Muscle layer of duodenum (tissue), 2 donors: ENCODE measurements at regions not wholly inside any gene's neighbourhood (a gene's known extent, or its start where the extent isn't known, plus 50 kb on each side); places are given as distances from the start of the nearest gene placed in this dataset.
"Not testable (repeated sequence)": the region's sequence is repeated elsewhere in the genome, so short reads cannot be mapped to it uniquely, and the experiment has no call there.

Source experiments
- H3K27ac ChIP-seq: one replicate; pipeline ENCODE4 v1.7.0; 2013; ENCODE audit warnings: mild to moderate bottlenecking, low read length
- H3K27me3 ChIP-seq: one replicate; pipeline ENCODE4 v1.7.0; 2013; ENCODE audit warnings: low read depth, mild to moderate bottlenecking, control low read depth, low read length
- H3K36me3 ChIP-seq, 2 donors: one replicate each; pipeline ENCODE4 v1.7.0; 2013; ENCODE audit warnings: low read length in 2 of 2, control low read depth in 1 of 2, mild to moderate bottlenecking in 1 of 2; ENCODE audit not compliant: insufficient read depth in 2 of 2, control insufficient read depth in 1 of 2
- H3K4me1 ChIP-seq, 2 donors: one replicate each; pipeline ENCODE4 v1.7.0; 2013; ENCODE audit warnings: low read length in 2 of 2, mild to moderate bottlenecking in 2 of 2, control low read depth in 1 of 2, moderate library complexity in 1 of 2; ENCODE audit not compliant: insufficient read depth in 2 of 2, control insufficient read depth in 1 of 2
- H3K4me3 ChIP-seq, 2 donors: one replicate each; pipeline ENCODE4 v1.7.0; 2013; ENCODE audit warnings: low read length in 2 of 2, low read depth in 1 of 2, mild to moderate bottlenecking in 1 of 2
- H3K9me3 ChIP-seq, 2 donors: one replicate each; pipeline ENCODE4 v1.7.0; 2013; ENCODE audit warnings: low read length in 2 of 2, control low read depth in 1 of 2, mild to moderate bottlenecking in 1 of 2; ENCODE audit not compliant: control insufficient read depth in 1 of 2
- donor health status: healthy.

DNA sequence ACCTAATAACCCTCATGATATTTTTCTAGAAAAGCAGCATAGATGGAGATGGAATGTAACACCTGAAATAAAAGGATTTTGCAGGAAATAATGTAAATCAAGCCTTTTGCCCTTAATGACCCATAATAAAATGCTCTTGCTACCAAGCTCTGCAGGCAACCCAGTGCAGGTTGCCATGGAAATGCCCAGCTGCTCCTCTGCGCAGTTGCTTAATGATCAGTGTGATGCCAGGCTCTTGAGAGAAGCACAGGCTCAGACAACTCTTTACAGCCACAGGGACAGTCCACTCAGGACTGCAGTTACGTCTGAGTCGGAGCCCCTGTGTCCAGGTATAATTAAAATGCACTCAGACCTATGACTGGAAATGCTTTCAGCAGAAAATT is 165.5 kb downstream of the LACC1 start:
- Histone ChIP-seq H3K4me3 (no peak overlapping the region), H3K27me3 (no peaks in the 10 kb centered on the region), H3K27ac (no peak overlapping the region), H3K4me1 (no peaks in the 10 kb centered on the region), H3K9me3 (no peaks in the 10 kb centered on the region), H3K36me3 (no peaks in the 10 kb centered on the region)

DNA sequence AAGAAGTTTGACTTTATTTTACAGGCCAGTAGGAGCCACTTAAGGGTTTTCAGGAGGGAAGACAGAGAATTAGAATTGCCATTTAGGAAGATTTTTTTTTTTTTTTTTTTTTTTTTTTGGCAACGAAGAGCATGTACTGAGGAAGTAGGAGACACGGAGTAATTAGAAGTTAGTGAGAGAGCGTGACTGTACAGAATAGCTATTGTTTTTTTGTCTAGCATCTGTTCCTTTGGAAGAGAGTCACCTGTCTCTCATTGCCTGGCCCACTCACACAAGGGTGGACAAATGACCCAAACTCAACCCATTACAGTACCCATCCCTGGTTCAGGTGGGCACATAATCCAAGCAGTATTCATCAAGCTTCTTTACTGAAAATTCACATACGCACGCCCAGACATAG is 166.7 kb downstream of the LACC1 start:
- H3K27me3 ChIP-seq: no peaks in the 10 kb centered on the region
- no peak overlapping the region for H3K27ac ChIP-seq
- no peaks in the 10 kb centered on the region for H3K9me3 ChIP-seq
- no peaks in the 10 kb centered on the region for H3K36me3 ChIP-seq
- H3K4me3 ChIP-seq: no peak overlapping the region
- no peaks in the 10 kb centered on the region for H3K4me1 ChIP-seq

DNA sequence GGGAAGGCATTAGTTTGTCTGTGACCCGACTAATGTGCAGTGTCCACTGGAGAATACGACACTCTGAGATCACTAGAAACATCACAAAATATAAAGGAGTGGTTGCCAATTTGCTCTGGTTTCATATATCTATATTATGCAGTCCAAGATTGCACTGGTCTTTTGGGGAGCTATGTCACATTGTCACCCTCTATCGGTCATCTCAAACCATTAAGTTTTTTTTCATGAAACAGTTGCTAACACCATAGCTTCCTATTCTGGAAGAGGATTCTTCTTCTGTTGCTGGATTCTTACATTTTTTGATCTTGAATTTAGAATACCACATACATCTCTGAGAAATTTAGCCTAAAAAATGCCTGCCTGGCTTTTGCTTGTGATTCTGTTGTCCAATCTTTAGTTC is 168.6 kb downstream of the LACC1 start:
- Histone ChIP-seq H3K4me3 (no peak overlapping the region), H3K27me3 (no peaks in the 10 kb centered on the region), H3K27ac (no peak overlapping the region), H3K4me1 (peaks cover 0 to 6% of the 10 kb centered on the region in 2 donors), H3K36me3 (no peaks in the 10 kb centered on the region), H3K9me3 (no peaks in the 10 kb centered on the region)

DNA sequence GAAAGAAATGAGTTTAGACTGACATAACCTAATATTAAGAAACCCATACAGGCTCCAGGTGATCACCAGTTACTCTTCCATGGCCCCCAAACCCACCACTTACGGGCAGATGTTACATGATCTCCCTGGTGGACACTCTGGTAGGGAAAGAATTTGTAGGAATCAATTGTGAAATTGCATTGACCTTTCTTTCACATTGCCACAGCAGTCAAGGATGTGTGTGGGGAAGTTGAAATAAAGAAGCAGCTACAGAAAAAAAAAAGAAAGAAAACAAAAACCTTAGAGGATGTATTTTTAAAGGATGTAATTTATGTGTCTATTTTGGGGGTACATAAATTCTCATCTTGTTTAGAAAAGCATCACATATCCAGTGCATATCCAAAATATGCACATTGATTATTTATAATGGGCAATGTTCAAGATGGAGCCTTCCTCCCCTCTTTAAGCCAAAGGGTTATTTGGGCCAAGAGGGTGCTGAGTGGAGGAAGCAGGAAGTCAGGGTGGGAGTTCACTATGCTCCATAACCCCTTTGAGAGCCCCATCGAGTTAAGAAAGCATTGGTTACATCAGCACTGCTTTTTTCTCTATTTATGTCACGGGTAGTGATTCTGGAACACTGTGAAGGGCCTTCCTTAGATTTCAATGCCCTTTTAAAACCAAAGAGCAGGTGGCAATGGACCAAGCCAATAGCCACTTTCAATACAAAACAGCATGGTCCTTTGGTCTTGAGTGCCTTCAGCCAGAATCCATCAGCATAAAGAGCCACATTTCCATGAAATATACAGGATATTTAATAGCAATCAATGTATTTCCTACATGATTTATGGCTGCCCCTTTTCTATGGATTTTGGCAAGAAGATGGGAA is 169.6 kb downstream of the LACC1 start:
- Histone ChIP-seq H3K27ac (no peak overlapping the region), H3K4me1 (peaks cover 0 to 6% of the 10 kb centered on the region in 2 donors), H3K27me3 (no peaks in the 10 kb centered on the region), H3K36me3 (no peaks in the 10 kb centered on the region), H3K9me3 (no peaks in the 10 kb centered on the region), H3K4me3 (no peak overlapping the region)

DNA sequence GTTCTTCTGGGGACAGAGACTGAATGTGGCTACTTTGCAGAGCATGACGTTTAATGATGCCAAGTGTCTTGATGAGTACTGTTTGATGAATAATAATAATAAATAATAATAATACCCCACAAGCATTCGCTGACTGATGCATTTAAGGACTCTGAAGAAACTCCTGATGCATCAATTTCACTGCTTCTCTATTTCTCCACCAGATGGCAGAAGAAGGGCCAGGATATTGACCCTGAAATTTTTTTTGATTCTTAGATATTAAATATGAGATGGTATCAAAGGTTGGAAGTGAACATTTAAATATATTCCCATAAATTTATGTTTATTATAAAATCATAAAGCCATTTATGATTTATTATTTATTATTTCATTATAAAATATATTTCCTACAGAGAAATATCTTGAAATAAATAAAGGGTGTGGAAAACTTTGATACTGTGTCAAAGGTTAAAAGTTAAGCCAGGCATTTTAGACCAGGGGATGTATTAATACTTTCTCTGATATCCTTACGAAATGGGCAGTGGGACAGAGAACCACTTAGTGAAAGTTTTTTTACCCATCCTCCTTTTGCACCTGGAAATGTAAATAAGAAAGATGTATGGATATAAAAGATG is 170.9 kb downstream of the LACC1 start:
- no peaks in the 10 kb centered on the region for H3K27me3 ChIP-seq
- peaks cover 0 to 6% of the 10 kb centered on the region in 2 donors for H3K4me1 ChIP-seq
- no peaks in the 10 kb centered on the region for H3K36me3 ChIP-seq
- H3K9me3 ChIP-seq: no peaks in the 10 kb centered on the region
- H3K27ac ChIP-seq: no peak overlapping the region
- H3K4me3 ChIP-seq: no peak overlapping the region

DNA sequence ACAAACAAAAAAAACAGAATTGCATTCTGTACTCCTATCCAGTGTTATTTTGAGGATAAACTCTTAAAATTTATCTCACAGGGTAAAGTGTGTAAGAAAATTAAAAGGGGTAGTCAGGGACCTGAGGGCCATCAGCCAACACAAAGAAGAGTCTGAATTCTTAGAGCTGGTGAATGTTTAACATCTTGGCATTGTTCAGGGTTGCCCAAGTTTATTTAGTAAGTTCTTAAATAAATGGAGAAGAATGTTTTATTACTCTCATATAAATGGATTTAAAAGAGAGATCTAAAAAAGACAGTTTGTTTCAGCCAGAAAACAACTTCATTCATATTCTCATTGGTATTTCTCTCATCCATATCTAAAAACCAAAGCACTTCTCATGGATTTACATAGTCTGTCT is 171.7 kb downstream of the LACC1 start:
- Histone ChIP-seq H3K4me1 (peaks cover 0 to 6% of the 10 kb centered on the region in 2 donors), H3K27me3 (no peaks in the 10 kb centered on the region), H3K4me3 (no peak overlapping the region), H3K27ac (no peak overlapping the region), H3K9me3 (no peaks in the 10 kb centered on the region), H3K36me3 (no peaks in the 10 kb centered on the region)

DNA sequence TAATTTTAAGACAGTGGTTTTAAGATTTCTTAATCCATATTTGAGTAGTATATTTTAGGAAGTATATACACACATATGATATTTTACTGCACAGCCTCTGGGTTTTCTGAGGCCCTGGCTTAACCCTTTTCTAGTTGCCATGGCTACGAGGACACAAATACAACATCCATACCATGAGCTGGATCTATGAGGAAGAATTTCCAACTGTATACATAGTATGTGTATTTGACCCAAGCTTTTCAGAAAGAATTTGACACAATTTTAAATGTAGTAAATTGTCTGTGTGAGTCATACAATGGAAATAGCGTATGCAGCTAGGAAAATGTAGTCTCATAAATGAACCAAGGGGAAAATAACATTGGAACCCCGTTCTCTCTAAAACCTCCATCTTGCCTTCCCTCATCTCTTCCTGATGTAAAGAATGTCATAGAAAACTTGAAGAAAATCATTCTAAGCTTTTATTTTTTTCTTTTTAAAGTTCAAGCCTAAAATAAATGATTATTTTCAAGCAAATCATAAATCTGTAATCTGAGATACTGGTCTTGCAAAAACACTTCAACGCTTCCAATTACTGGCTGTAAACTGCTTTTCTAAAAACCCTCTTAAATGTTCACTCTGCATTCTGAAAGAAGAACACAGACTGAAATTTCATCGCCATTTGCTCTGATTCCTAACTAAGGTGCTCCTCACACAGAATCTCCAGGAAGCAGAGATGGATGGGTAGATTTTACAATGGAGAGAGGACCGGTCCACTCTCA is 172.4 kb downstream of the LACC1 start:
- peaks cover 0 to 6% of the 10 kb centered on the region in 2 donors for H3K4me1 ChIP-seq
- no peaks in the 10 kb centered on the region for H3K9me3 ChIP-seq
- H3K27me3 ChIP-seq: no peaks in the 10 kb centered on the region
- H3K4me3 ChIP-seq: no peak overlapping the region
- H3K36me3 ChIP-seq: no peaks in the 10 kb centered on the region
- H3K27ac ChIP-seq: no peak overlapping the region

DNA sequence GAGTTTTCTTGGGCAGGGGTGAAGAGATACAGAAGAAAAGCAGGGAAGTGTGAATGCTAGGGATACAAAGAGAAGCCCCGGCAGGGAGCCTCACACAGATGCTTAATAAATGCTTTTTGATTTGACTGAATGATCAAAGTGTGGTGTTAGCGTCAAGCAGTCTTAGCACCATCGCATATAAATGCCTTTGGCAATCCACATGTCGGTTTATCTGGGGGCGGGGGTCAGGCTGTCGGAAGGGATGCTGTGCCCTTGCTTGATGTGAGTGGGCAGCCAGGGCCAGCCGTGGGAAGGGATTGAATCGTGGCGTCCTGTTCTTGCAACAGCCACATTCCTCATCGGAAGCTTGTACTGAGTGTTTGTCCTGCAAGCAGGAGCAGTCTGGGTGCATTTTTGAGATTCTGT is 173.1 kb downstream of the LACC1 start:
- Histone ChIP-seq H3K4me3 (no peak overlapping the region), H3K27me3 (no peaks in the 10 kb centered on the region), H3K9me3 (no peaks in the 10 kb centered on the region), H3K27ac (no peak overlapping the region), H3K4me1 (peaks cover 0 to 6% of the 10 kb centered on the region in 2 donors), H3K36me3 (no peaks in the 10 kb centered on the region)

DNA sequence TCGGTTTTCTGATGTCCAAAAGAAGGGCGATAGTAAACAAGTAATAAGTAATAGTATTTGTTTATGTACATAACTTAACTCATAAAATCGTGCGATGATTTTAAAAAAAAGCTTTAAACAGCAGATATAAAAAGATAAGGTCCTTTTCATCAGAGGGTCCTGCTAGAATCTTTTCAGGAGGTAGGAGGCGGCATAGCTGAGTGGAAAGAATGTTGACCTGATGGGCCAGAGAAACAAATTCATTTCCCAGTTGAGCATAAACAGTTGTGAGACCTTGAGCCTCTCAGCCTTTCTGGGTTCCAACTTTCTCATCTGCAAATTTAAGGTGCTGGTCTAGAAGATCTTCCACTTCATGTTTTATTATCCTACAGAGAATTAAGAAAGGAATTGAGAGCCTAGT is 173.5 kb downstream of the LACC1 start:
- no peaks in the 10 kb centered on the region for H3K27me3 ChIP-seq
- H3K4me1 ChIP-seq: peaks cover 0 to 6% of the 10 kb centered on the region in 2 donors
- H3K9me3 ChIP-seq: no peaks in the 10 kb centered on the region
- no peaks in the 10 kb centered on the region for H3K36me3 ChIP-seq
- H3K4me3 ChIP-seq: no peak overlapping the region
- no peak overlapping the region for H3K27ac ChIP-seq

DNA sequence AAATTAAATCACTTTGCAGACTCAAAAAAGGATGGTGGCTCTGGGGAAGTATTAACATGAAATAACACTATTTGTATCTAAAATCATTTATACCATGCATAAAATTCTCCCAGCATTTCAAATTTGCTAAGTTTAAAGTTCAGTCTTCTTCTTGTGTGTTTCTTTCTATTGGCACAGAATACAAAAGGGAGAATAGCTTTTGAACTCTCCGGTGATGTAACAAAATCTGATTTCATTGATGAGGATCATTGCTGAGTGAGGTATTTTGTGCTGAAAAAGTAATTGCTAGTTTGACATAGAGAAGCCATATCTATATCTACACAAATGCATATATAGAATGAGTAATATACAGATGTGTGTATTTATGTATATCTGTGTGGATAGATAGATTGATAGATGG is 174.8 kb downstream of the LACC1 start:
- H3K27me3 ChIP-seq: no peaks in the 10 kb centered on the region
- H3K36me3 ChIP-seq: no peaks in the 10 kb centered on the region
- no peak overlapping the region for H3K27ac ChIP-seq
- no peaks in the 10 kb centered on the region for H3K9me3 ChIP-seq
- peaks cover 0 to 6% of the 10 kb centered on the region in 2 donors for H3K4me1 ChIP-seq
- no peak overlapping the region for H3K4me3 ChIP-seq

DNA sequence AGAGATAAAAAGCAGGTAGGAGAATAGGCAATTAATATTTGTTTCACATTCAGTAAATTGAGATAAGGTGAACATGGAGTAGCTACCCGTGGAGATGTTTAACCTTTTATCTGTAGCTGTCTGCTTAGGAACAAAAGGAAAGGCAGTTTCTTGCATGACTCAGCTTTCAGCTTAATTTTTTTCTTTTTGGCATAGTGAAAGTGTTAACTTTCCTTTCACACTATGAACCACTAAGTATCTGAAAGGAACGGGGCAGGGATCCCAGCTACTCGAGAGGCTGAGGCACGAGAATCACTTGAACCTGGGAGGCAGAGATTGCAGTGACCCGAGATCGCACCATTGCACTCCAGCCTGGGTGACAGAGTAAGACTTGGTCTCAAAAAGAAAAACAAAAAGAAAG is 176.0 kb downstream of the LACC1 start:
- not testable (repeated sequence) for H3K4me1 ChIP-seq, H3K27ac ChIP-seq, H3K36me3 ChIP-seq, H3K9me3 ChIP-seq, H3K4me3 ChIP-seq, H3K27me3 ChIP-seq
